ENCODE measurements at regions not wholly inside any gene's neighbourhood (a gene's known extent, or its start where the extent isn't known, plus 50 kb on each side); places are given as distances from the start of the nearest gene placed in this dataset.

DNA sequence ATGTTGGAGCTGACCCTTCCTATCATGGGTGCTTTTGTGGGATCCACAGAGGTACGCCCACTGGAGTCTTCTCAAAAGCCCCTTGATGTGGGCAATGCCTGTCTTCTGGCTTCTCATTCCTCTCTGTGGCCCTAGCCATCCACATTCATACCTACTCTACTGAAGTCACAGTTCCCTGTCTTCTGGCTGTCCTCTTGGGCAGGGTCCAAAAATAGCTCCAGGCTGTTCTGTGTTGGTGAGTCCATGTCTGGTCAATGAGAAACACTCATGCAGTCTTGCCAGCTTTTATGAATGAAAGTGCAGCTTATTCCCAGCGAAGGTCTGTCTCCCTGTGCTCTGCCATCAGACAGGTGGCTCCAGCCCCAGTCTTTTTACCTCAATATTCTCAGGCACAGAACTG is 135.9 kb upstream of the MDM1 start:
- no peak for TF ChIP-seq POLR2A (IDR thresholded peaks at IDR 0.05)
- TF ChIP-seq, protein P1, sequence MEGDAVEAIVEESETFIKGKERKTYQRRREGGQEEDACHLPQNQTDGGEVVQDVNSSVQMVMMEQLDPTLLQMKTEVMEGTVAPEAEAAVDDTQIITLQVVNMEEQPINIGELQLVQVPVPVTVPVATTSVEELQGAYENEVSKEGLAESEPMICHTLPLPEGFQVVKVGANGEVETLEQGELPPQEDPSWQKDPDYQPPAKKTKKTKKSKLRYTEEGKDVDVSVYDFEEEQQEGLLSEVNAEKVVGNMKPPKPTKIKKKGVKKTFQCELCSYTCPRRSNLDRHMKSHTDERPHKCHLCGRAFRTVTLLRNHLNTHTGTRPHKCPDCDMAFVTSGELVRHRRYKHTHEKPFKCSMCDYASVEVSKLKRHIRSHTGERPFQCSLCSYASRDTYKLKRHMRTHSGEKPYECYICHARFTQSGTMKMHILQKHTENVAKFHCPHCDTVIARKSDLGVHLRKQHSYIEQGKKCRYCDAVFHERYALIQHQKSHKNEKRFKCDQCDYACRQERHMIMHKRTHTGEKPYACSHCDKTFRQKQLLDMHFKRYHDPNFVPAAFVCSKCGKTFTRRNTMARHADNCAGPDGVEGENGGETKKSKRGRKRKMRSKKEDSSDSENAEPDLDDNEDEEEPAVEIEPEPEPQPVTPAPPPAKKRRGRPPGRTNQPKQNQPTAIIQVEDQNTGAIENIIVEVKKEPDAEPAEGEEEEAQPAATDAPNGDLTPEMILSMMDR (IDR thresholded peaks at IDR 0.05), result no peak

DNA sequence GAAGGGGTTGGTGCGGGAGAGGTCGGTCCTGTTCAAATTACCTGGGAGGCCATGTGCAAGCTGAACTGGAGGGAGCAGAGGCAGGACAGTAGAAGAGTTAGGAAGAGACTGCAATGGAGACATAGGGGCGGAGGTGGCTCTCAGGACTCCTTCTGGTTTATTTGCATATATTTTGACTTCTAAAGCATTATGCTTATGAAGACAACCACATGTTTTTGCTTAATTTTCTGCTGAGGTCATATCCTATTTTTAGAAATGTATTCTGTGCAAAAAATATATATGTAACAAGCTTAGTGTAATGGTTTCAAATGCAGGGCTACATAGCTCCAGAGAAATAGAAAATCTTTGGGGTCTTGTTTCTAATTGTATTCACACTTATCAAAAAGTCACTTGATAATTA is 137.0 kb upstream of the MDM1 start:
- Histone ChIP-seq H3K9me3 (no peaks in the 10 kb centered on the region), H3K27me3 (no peaks in the 10 kb centered on the region), H3K4me3 (no peak overlapping the region), H3K27ac (no peak overlapping the region), H3K36me3 (no peaks in the 10 kb centered on the region), H3K4me1 (no peaks in the 10 kb centered on the region)
- WGBS, 2 donors, result 94 to 96% methylated on average over 3 of the region's 3 CpGs
- TF ChIP-seq POLR2A (IDR thresholded peaks at IDR 0.05), result no peak
- TF ChIP-seq, protein P1 (IDR thresholded peaks at IDR 0.05), result no peak
- DNase-seq, result no peak
- intact Hi-C loops (cut with DNase I), result no loop called here

More for the DNA sequence above, 135.9 kb upstream of the MDM1 start:
- WGBS, 2 donors, result 55 to 100% methylated on average over 1 to 2 of the region's 2 CpGs
- Histone ChIP-seq H3K4me3 (no peak overlapping the region), H3K9me3 (no peaks in the 10 kb centered on the region), H3K27ac (no peak overlapping the region), H3K36me3 (no peaks in the 10 kb centered on the region), H3K4me1 (no peaks in the 10 kb centered on the region), H3K27me3 (no peaks in the 10 kb centered on the region)
- intact Hi-C loops (cut with DNase I), result no loop called here
- no peak for DNase-seq

DNA sequence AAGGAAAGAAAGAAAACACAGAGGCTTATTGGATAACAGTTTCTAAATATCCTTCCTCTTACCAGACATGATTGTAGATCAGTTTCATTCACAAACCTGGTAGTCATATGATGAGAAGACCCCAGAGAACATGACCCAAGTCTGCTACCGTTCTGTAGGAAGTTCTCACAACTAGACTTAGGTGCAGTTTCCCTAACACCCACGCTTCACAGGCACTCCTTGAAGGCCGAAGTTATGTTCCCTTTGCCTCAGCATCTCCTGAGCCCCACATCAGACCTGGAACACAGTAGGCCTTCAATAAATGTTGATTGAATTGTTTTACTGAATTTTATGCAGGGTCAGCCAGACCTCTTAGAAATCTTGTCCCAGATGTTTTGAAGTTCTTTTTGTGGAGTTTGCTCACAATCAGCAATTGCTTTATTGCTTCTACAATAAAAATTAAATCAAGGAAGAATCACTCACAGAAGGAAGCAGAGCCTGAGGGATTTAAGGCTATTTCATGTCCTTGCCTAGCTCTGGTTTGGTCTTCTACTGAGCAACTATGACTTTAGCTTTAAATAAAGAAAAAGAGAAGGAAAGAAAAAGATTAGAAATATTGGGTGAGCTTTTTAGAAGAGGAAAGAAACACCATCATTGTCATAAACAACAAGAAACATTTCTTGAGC is 138.6 kb upstream of the MDM1 start:
- 85 to 87% methylated on average over 3 of the region's 3 CpGs for WGBS, 2 donors
- Histone ChIP-seq H3K36me3 (no peaks in the 10 kb centered on the region), H3K4me3 (no peak overlapping the region), H3K4me1 (no peaks in the 10 kb centered on the region), H3K27me3 (no peaks in the 10 kb centered on the region), H3K27ac (no peak overlapping the region), H3K9me3 (no peaks in the 10 kb centered on the region)
- TF ChIP-seq, protein P1 (IDR thresholded peaks at IDR 0.05), result no peak
- TF ChIP-seq POLR2A (IDR thresholded peaks at IDR 0.05), result no peak
- intact Hi-C loops (cut with DNase I), result no loop called here
- DNase-seq, result no peak

DNA sequence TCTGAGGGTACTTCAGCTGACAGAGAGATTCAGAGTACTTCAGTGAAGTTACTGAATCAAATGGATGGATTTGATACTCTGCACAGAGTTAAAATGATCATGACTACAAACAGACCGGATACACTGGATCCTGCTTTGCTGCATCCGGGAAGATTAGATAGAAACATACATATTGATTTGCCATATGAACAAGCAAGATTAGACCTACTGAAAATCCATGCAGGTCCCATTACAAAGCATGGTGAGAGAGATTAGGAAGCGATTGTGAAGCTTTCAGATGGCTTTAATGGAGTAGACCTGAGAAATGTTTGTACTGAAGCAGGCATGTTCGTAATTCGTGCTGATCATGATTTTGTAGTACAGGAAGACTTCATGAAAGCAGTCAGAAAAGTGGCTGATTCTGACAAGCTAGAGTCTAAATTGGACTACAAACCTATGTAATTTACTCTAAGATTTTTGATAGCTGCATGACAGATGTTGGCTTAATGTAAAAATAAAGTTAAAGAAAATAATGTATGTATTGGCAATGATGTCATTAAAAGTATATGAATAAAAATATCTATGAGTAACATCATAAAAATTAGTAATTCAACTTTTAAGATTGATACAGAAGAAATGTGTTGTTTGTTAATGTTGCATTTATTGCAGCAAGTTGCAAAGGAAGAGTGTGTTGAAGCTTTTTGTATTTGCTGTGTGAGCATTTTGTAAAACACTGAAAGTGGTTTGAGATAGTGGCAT is 136.1 kb upstream of the RAP1B start:
- H3K4me1 ChIP-seq, result peaks cover 0 to 5% (median 0%) of the 10 kb centered on the region in 3 donors
- intact Hi-C loops (cut with DNase I), result no loop called here
- DNase-seq, result no peak
- no peaks in the 10 kb centered on the region for H3K36me3 ChIP-seq
- no peak overlapping the region for H3K4me3 ChIP-seq
- no peaks in the 10 kb centered on the region for H3K27me3 ChIP-seq
- no peak overlapping the region for H3K27ac ChIP-seq
- no peaks in the 10 kb centered on the region for H3K9me3 ChIP-seq
- TF ChIP-seq, protein P1 (IDR thresholded peaks at IDR 0.05), result no peak
- TF ChIP-seq POLR2A (IDR thresholded peaks at IDR 0.05), result no peak
- 94 to 96% methylated on average over 5 of the region's 5 CpGs for WGBS, 2 donors

DNA sequence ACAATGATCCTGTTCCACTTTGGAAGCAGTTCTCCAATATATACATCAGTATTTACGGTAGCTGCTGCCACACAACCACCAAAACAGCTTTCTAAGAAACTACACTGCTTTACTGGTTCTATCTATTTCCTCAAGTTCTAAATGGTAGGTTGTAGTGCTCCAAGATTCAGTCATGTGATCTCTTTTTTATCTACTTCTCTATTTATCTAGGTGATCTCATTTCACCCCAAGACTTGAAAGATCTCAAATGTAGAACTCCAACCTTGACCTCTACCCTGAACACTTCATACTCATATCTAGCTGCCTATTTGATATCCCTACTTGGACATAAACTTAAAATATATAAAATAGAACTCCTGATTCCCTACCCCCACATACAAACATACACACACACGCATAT is 133.9 kb upstream of the RAP1B start:
- 86 to 94% methylated on average over 2 of the region's 2 CpGs for WGBS, 2 donors

More for the DNA sequence above, 133.9 kb upstream of the RAP1B start:
- Histone ChIP-seq H3K4me3 (no peak overlapping the region), H3K27me3 (no peaks in the 10 kb centered on the region), H3K9me3 (no peaks in the 10 kb centered on the region), H3K4me1 (peaks cover 0 to 5% (median 0%) of the 10 kb centered on the region in 3 donors), H3K27ac (no peak overlapping the region), H3K36me3 (no peaks in the 10 kb centered on the region)
- intact Hi-C loops (cut with DNase I), result no loop called here
- TF ChIP-seq, protein P1 (IDR thresholded peaks at IDR 0.05), result no peak
- no peak for DNase-seq
